H9 (cell line): ENCODE measurements at regions not wholly inside any gene's neighbourhood (a gene's known extent, or its start where the extent isn't known, plus 50 kb on each side); places are given as distances from the start of the nearest gene placed in this dataset.

Source experiments
- DNase-seq: peaks from one replicate; pipeline ENCODE4 v3.0.0-alpha.2; 2017
- H2AFZ ChIP-seq: one replicate; pipeline ENCODE4 v1.6.1; 2013; ENCODE audit warnings: mild to moderate bottlenecking, low read length, control low read depth, moderate library complexity
- H2AK5ac ChIP-seq: 2 replicates; pipeline ENCODE4 v1.6.1; 2013; ENCODE audit warnings: low read length, control low read depth, mixed read lengths; ENCODE audit not compliant: insufficient read length
- H2BK120ac ChIP-seq: one replicate; pipeline ENCODE4 v1.6.1; 2013; ENCODE audit warnings: low read depth, mild to moderate bottlenecking, low read length, control low read depth, inconsistent platforms; ENCODE audit not compliant: poor library complexity, severe bottlenecking
- H2BK12ac ChIP-seq: 2 replicates; pipeline ENCODE4 v1.6.1; 2013; ENCODE audit warnings: low read length, control low read depth, mixed read lengths, low read depth; ENCODE audit not compliant: insufficient read length
- H2BK15ac ChIP-seq: 2 replicates; pipeline ENCODE4 v1.6.1; 2013; ENCODE audit warnings: low read depth, low read length, control low read depth
- H2BK20ac ChIP-seq: one replicate; pipeline ENCODE4 v1.6.1; 2013; ENCODE audit warnings: low read depth, mild to moderate bottlenecking, low read length, control low read depth, inconsistent platforms; ENCODE audit not compliant: poor library complexity, severe bottlenecking
- H2BK5ac ChIP-seq: 2 replicates; pipeline ENCODE4 v1.6.1; 2013; ENCODE audit warnings: low read length, control low read depth, mixed read lengths; ENCODE audit not compliant: insufficient read length
- H3K14ac ChIP-seq: 2 replicates; pipeline ENCODE4 v1.6.1; 2013; ENCODE audit warnings: low read length, control low read depth; ENCODE audit not compliant: insufficient read depth
- H3K18ac ChIP-seq: 2 replicates; pipeline ENCODE4 v1.6.1; 2013; ENCODE audit warnings: low read depth, mild to moderate bottlenecking, mixed read lengths, low read length, control low read depth; ENCODE audit not compliant: insufficient read length
- H3K23ac ChIP-seq: 2 replicates; pipeline ENCODE4 v1.6.1; 2013; ENCODE audit warnings: low read length, control low read depth, mixed read lengths, low read depth; ENCODE audit not compliant: insufficient read length
- H3K23me2 ChIP-seq: 2 replicates; pipeline ENCODE4 v1.6.1; 2013; ENCODE audit warnings: low read depth, mild to moderate bottlenecking, mixed read lengths, low read length, control low read depth; ENCODE audit not compliant: insufficient read length, poor library complexity, severe bottlenecking
- H3K27ac ChIP-seq: 2 replicates; pipeline ENCODE4 v1.5.1; 2013; ENCODE audit warnings: low read length, control low read depth, mixed read lengths, low read depth; ENCODE audit not compliant: insufficient read length
- H3K27me3 ChIP-seq: 2 replicates; pipeline ENCODE4 v1.6.1; 2013; ENCODE audit warnings: low read length, control low read depth, inconsistent platforms; ENCODE audit not compliant: insufficient read depth
- H3K4ac ChIP-seq: 2 replicates; pipeline ENCODE4 v1.6.1; 2013; ENCODE audit warnings: low read depth, mild to moderate bottlenecking, control low read depth, inconsistent platforms, low read length, moderate library complexity
- H3K4me1 ChIP-seq: 2 replicates; pipeline ENCODE4 v1.6.1; 2013; ENCODE audit warnings: low read length, control low read depth, inconsistent platforms; ENCODE audit not compliant: insufficient read depth
- H3K4me2 ChIP-seq: 2 replicates; pipeline ENCODE4 v1.6.1; 2013; ENCODE audit warnings: low read length, control low read depth, mixed read lengths; ENCODE audit not compliant: insufficient read length, insufficient read depth
- H3K56ac ChIP-seq: 2 replicates; pipeline ENCODE4 v1.6.1; 2013; ENCODE audit warnings: low read depth, mild to moderate bottlenecking, mixed read lengths, low read length, control low read depth; ENCODE audit not compliant: insufficient read length
- H3K79me1 ChIP-seq: 2 replicates; pipeline ENCODE4 v1.6.1; 2013; ENCODE audit warnings: low read depth, mild to moderate bottlenecking, moderate library complexity, low read length, control low read depth, inconsistent platforms; ENCODE audit not compliant: insufficient read depth, poor library complexity, severe bottlenecking
- H3K79me2 ChIP-seq: 2 replicates; pipeline ENCODE4 v1.6.1; 2013; ENCODE audit warnings: low read length, control low read depth, inconsistent platforms; ENCODE audit not compliant: insufficient read depth
- H3K9ac ChIP-seq: 2 replicates; pipeline ENCODE4 v1.6.1; 2013; ENCODE audit warnings: low read length, control low read depth, mixed read lengths; ENCODE audit not compliant: insufficient read length; ENCODE audit errors: extremely low read depth
- H3K9me3 ChIP-seq: one replicate; pipeline ENCODE4 v1.6.1; 2013; ENCODE audit warnings: low read depth, low read length, inconsistent platforms; ENCODE audit not compliant: control insufficient read depth
- H3T11ph ChIP-seq: one replicate; pipeline ENCODE4 v1.6.1; 2013; ENCODE audit warnings: mild to moderate bottlenecking, low read length, control low read depth, inconsistent platforms
- H4K20me1 ChIP-seq: one replicate; pipeline ENCODE4 v1.6.1; 2013; ENCODE audit not compliant: control insufficient read depth, insufficient read length, insufficient read depth
- H4K5ac ChIP-seq: 2 replicates; pipeline ENCODE4 v1.6.1; 2013; ENCODE audit warnings: low read depth, mild to moderate bottlenecking, mixed read lengths, low read length, control low read depth; ENCODE audit not compliant: insufficient read length
- H4K8ac ChIP-seq: replicated peaks from 2 replicates; pipeline ENCODE4 v1.6.1; 2013; ENCODE audit warnings: low read length, control low read depth, mixed read lengths, low read depth; ENCODE audit not compliant: insufficient read length
- H4K91ac ChIP-seq: 2 replicates; pipeline ENCODE4 v1.6.1; 2013; ENCODE audit warnings: low read depth, mild to moderate bottlenecking, moderate library complexity, mixed read lengths, low read length, control low read depth; ENCODE audit not compliant: insufficient read length
- H3K27ac Mint-ChIP-seq, 3 experiments: 2 replicates in 2 of 3; 3 replicates in 1 of 3; pipeline ENCODE4 v1.8.0; 2020 to 2021; ENCODE audit warnings: mixed read lengths in 3 of 3, mild to moderate bottlenecking in 1 of 3, moderate library complexity in 1 of 3
- H3K27me3 Mint-ChIP-seq: 2 replicates; pipeline ENCODE4 v1.8.0; 2021; ENCODE audit warnings: low read depth, mild to moderate bottlenecking, moderate library complexity, mixed read lengths
- H3K36me3 Mint-ChIP-seq, 3 experiments: 2 replicates in 2 of 3; 3 replicates in 1 of 3; pipeline ENCODE4 v1.8.0; 2020 to 2021; ENCODE audit warnings: low read depth in 3 of 3, mixed read lengths in 3 of 3; ENCODE audit not compliant: insufficient read depth in 1 of 3
- H3K4me1 Mint-ChIP-seq, 2 experiments: 2 replicates each; pipeline ENCODE4 v1.8.0; 2020; ENCODE audit warnings: mixed read lengths in 2 of 2
- H3K4me3 Mint-ChIP-seq, 2 experiments: 2 replicates in 1 of 2; 3 replicates in 1 of 2; pipeline ENCODE4 v1.8.0; 2020 to 2021; ENCODE audit warnings: mild to moderate bottlenecking in 2 of 2, mixed read lengths in 2 of 2, moderate library complexity in 1 of 2
- H3K9me3 Mint-ChIP-seq, 2 experiments: 2 replicates in 1 of 2; 3 replicates in 1 of 2; pipeline ENCODE4 v1.8.0; 2020; ENCODE audit warnings: mild to moderate bottlenecking in 2 of 2, mixed read lengths in 2 of 2, moderate library complexity in 1 of 2
- CTCF ChIP-seq: fragments of 200-600 bp; sonication (generic); conservative IDR thresholded peaks from 3 replicates; pipeline ENCODE4 v1.8.0; 2021; ENCODE audit warnings: antibody characterized with exemption, mild to moderate bottlenecking
- WGBS: extraction: QIAGEN DNeasy Blood & Tissue Kit; methylation state at CpG from one replicate; pipeline ENCODE4 v1.1.7; 2013; ENCODE audit warnings: missing lambda C conversion rate, low lambda C conversion rate, mixed read lengths; ENCODE audit not compliant: insufficient read length; ENCODE audit errors: extremely low coverage; 5-methylcytosine and 5-hydroxymethylcytosine counted together

GRCh38 chr6:76631622-76632021, 559.2 kb upstream of the IMPG1 start:
- Histone ChIP-seq H3K56ac (no peak overlapping the region), H3K4ac (no peak overlapping the region), H2AK5ac (no peak overlapping the region), H3K79me1 (peaks cover 3% of the 10 kb centered on the region), H3K23ac (no peak overlapping the region), H3K9me3 (no peaks in the 10 kb centered on the region), H3K14ac (no peak overlapping the region), H2BK20ac (no peak overlapping the region), H3K23me2 (no peaks in the 10 kb centered on the region), H3T11ph (no peak overlapping the region), H4K20me1 (no peaks in the 10 kb centered on the region), H3K27ac (no peak overlapping the region), H2BK5ac (no peak overlapping the region), H2BK15ac (no peak overlapping the region), H4K5ac (no peak overlapping the region), H2AFZ (no peak overlapping the region), H3K79me2 (no peaks in the 10 kb centered on the region; the same call in 1 of the 2 replicates), H3K18ac (no peak overlapping the region), H2BK12ac (no peak overlapping the region), H3K27me3 (no peaks in the 10 kb centered on the region), H4K91ac (no peak overlapping the region), H4K8ac (no peak overlapping the region), H3K9ac (no peak overlapping the region), H2BK120ac (no peak overlapping the region), H3K4me1 (no peaks in the 10 kb centered on the region), H3K4me2 (no peak overlapping the region)
- no CpG with 5 or more reads among the region's 9 CpGs for WGBS
- H3K27me3 Mint-ChIP-seq: no peaks in the 10 kb centered on the region
- no peak overlapping the region for H3K27ac Mint-ChIP-seq
- H3K4me3 Mint-ChIP-seq: no peak overlapping the region
- no peaks in the 10 kb centered on the region; a peak in 1 of 4 replicates for H3K4me1 Mint-ChIP-seq
- no peak for DNase-seq
- H3K36me3 Mint-ChIP-seq: peaks cover 23 to 27% (median 26%) of the 10 kb centered on the region in 3 experiments
- no peak for TF ChIP-seq CTCF
- peaks cover 23 to 29% of the 10 kb centered on the region in 2 experiments for H3K9me3 Mint-ChIP-seq
